SK-N-MC (cell line): ENCODE measurements at regions not wholly inside any gene's neighbourhood (a gene's known extent, or its start where the extent isn't known, plus 50 kb on each side); places are given as distances from the start of the nearest gene placed in this dataset.

Experiments
- EZH2 ChIP-seq: fragments of 200-600 bp; sonication (generic); IDR thresholded peaks from one replicate; pipeline ENCODE4 v1.6.1; 2017; ENCODE audit warnings: antibody characterized with exemption
- FOXP2 ChIP-seq: optimal IDR thresholded peaks from 2 replicates; pipeline ENCODE3; 2011; ENCODE audit warnings: mild to moderate bottlenecking, moderate library complexity; ENCODE audit not compliant: insufficient read depth; ENCODE audit errors: extremely low read length, control extremely low read depth
- POLR2AphosphoS5 ChIP-seq: IDR thresholded peaks from 2 replicates; pipeline ENCODE4 v1.6.1; 2012; ENCODE audit warnings: mild to moderate bottlenecking, low read depth, low read length, borderline replicate concordance

GRCh38 chr2:221176667-221177066, 395.4 kb downstream of the EPHA4 start:
- no peak for TF ChIP-seq POLR2AphosphoS5
- TF ChIP-seq EZH2 = no peak
- TF ChIP-seq FOXP2 = no peak
